Embryonic facial prominence (tissue), 1 donor: ENCODE measurements at regions not wholly inside any gene's neighbourhood (a gene's known extent, or its start where the extent isn't known, plus 50 kb on each side); places are given as distances from the start of the nearest gene placed in this dataset.
A peak's percentile ranks its signal among the peaks of the same experiment; 100 is the strongest.
"Not testable (repeated sequence)": the region's sequence is repeated elsewhere in the genome, so short reads cannot be mapped to it uniquely, and the experiment has no call there.

Experiments
- DNase-seq: peaks from one replicate; pipeline ENCODE4 v3.0.0-alpha.2; 2016; ENCODE audit errors: extremely low spot score

- DNase-seq, result no peak
Observed at GRCh38 chr1:228941666-228942065, 206.4 kb downstream of the RHOU start.

DNA sequence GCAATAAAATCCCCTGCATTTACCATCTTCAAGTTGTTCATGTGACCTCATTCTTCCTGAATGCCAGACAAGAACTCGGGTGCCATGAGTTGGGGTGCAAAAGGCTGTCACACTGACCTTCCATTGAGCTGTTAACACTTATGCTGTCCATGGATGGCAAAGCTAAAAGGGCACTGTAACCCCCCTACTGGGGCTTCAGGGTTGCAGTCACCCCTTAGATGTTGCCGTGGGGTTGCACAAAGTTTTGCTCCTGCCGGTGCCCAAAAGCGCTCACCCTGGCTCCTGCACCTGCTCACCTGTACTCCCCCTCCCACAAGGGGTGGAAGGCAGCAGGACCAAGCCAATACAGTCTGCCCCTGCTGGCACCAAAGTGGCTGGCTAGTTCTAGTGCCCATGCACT, 208.2 kb downstream of the RHOU start:
- DNase-seq, result no peak

DNA sequence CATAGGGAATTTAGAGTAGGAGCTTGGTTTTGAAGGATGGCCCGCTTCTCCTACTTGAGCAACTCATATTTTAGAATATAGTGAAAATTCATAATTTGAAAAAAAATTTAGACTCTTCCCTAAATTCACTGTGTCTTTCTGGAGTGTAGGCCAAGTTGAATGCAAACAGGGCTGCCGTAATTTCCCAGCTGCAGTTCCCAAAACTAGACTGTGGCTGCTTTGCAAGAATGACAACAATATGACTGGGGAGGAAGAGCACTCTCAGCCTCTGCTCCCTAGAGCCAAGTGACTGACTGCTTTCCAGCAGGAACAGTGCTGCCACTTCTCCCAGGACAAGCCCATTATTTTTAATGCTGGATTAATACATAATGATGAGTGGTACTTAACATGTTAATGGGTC, 209.0 kb downstream of the RHOU start:
- DNase-seq, result no peak

GRCh38 chr1:228944935-228945371, 209.7 kb downstream of the RHOU start:
- DNase-seq, result no peak

DNA sequence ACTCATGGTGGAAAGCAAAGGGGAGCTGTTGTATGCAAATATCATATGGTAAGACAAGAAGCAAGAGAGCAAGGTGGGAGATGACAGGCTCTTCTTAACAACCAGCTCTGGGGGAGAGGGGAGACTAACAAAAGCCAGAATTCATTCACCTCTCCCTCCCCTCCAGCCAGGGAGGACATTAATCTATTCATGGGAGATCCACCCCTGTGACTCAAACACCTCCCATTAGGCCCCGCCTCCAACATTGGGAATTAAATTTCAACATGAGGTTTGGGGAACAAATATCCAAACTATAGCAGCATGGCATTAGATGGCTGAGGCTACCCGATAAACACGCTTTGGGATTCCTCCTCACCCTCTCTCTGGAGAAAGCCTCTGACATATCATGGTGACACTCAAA, 210.6 kb downstream of the RHOU start:
- DNase-seq, result no peak

DNA sequence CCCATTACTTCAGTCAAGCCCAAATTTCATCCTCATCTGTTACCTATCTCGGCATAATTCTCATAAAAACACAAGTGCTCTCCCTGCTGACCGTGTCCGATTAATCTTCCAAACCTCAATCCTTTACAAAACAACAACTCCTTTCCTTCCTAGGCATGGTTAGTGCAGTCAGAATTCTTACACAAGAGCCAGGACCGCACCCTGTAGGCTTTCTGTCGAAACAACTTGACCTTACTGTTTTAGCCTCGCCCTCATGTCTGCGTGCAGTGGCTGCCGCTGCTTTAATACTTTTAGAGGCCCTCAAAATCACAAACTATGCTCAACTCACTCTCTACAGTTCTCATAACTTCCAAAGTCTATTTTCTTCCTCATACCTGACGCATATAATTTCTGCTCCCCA, 214.3 kb downstream of the RHOU start:
- DNase-seq, result not testable (repeated sequence)

DNA sequence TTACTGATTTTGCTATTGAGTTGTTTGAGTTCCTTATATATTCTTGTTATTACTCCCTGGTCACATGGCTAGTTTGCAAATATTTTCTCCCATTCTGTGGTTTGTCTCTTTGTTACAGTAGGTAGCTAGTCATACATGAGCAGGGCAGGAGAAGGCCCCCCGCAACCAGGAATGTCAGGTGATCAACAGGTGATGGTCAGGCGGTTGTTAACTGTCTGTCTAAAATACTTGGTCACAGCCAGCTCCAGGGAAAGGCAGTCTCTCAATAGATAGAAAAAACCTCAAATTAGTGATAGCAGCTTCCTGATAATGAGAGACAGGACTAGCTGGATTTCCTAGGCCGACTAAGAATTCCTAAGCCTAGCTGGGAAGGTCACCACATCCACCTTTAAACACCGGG, 217.9 kb downstream of the RHOU start:
- DNase-seq, result no peak

- DNase-seq, result not testable (repeated sequence)
Observed at GRCh38 chr1:228953808-228954207, 218.5 kb downstream of the RHOU start.

DNA sequence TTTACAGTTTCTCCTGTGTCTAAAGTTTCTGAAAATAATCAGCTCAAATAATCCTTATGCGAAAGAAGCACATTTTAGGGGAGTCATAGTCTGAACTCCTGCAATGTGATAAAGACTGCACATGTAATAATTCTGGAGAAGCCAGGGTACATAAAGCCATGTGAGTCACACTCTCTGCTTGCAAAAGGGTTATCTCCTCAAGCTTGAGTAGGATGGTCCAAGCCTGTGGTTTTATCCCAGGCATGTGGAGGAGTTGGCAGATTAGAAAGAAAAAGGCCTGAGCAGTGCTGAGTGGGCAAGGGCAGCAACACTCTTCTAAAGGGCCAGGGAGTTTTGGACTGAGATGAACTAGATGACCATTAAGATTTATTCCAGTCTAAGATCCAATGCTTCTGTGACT, 220.4 kb downstream of the RHOU start:
- no peak for DNase-seq

DNA sequence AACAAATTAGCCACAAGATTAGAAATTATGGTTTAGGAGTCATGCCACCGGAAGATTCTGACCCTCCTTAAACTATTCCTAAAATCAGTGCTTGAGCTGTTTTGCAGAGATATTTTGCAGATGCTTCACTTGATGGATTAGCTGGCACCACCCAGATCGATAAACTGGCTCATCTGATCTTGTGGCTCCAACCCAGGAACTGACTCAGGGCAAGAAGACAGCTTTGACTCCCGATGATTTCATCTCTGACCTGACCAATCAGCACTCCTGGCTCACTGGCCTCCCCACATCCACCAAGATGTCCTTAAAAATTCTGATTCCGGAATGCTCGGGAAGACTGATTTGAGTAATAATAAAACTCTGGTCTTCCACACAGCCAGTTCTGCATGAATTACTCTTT, 221.6 kb downstream of the RHOU start:
- DNase-seq, result no peak

- DNase-seq, result no peak
Observed at GRCh38 chr1:228957535-228957934, 222.3 kb downstream of the RHOU start.

GRCh38 chr1:228958121-228958520, 222.8 kb downstream of the RHOU start:
- no peak for DNase-seq

GRCh38 chr1:228958741-228959140, 223.5 kb downstream of the RHOU start:
- DNase-seq, result no peak

DNA sequence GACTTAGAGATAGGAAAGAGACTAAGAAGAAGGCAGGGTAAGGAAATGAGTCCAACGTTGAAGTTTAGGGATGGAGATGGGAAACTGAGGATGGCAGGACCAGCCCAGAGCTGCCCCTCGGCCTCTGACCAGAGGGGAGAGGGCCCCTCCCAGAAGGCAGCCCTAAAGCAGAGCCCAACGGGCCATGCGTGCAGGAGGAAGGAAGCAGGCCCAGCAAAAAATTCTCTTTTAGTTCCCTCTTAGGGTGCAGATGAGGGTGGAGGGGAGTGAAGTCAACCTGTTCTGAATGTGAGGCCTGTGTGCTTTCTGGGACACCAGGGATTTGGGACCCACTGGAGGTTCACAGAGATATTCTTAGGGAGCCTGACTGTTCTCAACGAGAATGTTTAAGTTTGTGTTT, 225.4 kb downstream of the RHOU start:
- DNase-seq, result no peak

DNA sequence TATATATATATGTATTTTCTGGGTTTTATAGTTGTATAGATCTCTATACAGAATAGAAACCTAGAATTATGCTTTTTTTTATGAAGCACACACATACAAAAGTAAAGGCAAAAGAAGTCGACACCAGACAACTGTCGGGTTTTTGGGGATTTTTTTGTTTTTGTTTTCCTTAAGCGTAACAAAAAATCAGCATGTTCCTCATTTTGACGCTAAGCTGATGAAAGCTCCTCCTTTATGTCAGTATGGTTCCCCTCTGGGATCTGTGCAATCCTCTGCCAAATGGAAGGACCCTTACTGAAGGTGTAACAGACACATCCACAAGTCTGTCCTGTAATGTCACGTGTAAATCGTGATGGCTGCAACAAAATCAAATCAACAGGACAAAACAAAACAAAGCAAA, 226.2 kb downstream of the RHOU start:
- DNase-seq, result no peak

DNA sequence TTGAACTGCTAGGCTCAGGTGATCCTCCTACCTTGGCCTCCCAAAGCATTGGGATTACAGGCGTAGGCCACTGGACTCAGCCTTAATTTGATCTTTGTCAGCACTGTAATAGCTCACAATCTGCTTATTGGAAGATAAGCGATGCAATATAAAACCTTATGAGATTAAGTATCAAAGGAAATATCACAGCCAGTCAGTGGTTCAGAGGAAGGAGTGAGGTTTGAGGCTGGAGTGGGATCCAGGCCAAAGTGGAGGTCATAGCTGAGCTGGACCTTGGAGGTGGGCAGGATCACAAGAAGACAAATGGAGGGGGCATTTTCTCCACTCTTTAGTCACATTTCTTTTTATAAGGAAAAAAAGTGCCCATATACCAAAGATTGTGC, 228.5 kb downstream of the RHOU start:
- no peak for DNase-seq

GRCh38 chr1:228964178-228965089, 229.2 kb downstream of the RHOU start:
- DNase-seq, result peak; percentile 37

GRCh38 chr1:228968891-228969606, 233.8 kb downstream of the RHOU start:
- DNase-seq, result no peak

DNA sequence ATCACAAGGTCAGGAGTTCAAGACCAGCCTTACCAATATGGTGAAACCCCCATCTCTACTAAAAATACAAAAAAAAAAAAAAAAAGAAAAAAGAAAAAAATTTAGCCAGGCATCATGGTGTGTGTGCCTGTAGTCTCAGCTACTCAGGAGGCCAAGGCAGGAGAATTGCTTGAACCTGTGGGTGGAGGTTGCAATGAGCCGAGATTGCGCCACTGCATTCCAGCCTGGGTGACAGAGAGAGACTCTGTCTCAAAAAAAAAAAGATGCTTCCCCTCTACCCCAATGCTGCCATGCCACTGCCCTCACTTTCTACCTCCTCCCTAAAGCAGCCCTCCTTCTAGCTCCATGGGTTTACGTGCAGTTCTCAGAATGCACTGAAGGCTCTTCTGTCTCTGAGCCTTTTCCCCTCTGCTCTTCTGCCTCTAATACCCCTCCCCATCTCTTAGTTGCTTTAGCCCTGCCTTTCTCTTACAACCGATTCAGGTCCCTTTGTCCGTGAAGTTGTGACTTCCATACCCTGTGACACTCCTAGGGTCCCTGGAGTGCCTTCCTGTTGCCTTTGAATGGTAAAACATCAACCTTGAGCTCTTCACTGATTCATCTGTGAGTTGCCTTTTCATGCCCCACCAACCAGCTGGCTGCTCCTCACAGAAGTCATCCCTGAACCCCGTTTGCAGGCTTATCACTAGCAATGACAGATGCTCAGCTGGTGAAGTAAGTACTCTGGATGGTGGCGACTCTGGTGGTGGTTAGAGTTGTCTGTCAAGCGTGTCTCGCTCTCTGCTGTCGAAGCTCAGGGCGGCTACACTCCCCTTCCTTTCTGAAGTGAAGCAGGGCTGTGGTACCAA, 234.9 kb downstream of the RHOU start:
- no peak for DNase-seq

- no peak for DNase-seq
Observed at GRCh38 chr1:228972576-228972975, 237.3 kb downstream of the RHOU start.

DNA sequence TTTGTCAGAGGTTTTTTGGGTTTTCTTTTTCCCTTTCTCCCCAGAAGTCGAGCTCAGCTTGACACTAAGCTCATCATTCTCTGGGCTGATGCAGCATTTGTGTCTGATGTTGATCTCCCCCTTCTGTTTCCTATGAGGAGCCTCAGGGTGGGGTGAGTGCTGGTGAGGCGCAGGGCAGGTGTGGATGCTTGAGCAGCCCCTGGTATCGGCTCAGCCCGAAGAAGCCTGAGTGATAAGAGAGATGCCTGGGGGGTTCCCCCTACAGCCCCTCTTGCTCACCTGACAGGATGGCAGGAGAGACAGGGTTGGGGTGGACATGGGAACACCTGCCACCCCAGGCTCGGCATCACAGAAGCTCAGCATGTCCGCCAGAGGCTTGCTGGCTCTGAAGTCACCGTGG, 239.0 kb downstream of the RHOU start:
- no peak for DNase-seq

DNA sequence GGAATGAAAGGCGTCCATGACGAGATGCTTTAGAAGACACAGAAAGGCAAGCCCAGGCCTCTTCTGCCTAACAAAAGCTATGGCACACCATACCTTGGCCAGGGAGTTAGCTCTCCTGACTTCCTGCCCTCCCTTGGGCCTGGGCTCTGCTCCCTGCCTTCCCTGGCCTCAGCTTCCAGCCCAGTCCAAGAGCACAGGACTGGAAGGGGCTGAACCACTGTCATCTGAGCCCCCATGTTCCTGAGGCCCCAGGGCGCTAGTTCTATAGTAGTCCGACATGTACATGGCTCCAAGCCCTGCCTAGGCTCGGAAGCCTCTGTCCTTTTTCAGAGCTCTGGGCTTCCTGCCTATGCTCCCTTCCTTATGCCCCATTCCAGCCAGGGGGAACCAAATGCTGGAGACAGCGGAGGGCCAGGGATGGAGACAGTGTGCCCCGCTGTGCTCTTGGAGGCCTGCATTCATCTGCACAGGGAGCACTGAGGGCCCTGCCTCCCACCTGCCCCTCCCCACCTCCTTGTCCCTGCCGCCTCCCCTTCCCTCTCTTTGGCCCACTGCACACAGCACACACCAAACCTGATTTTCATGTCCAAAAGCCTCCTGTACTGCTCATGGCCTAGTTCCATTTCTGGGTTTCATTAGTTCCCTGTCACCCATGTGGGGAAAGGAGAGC, 240.1 kb downstream of the RHOU start:
- no peak for DNase-seq
